GM12878 (cell line): ENCODE measurements at regions not wholly inside any gene's neighbourhood (a gene's known extent, or its start where the extent isn't known, plus 50 kb on each side); places are given as distances from the start of the nearest gene placed in this dataset.

Source experiments
- ELK1 ChIP-seq: IDR thresholded peaks from 2 replicates; pipeline ENCODE4 v1.6.1; 2012; ENCODE audit warnings: low read depth, low read length, improper control_type of control experiment
- EP300 ChIP-seq, 2 experiments: fragments of 150-350 bp in 1 of 2; IDR thresholded peaks; 2 replicates each; pipeline ENCODE4 v1.6.1; 2011 to 2012; ENCODE audit warnings: low read depth in 2 of 2, low read length in 2 of 2, borderline replicate concordance in 1 of 2, improper control_type of control experiment in 1 of 2, inconsistent platforms in 1 of 2; ENCODE audit not compliant: control insufficient read depth in 1 of 2
- REST ChIP-seq: IDR thresholded peaks from 2 replicates; pipeline ENCODE4 v1.6.1; 2012; ENCODE audit warnings: mild to moderate bottlenecking, low read depth, low read length
- SP1 ChIP-seq: IDR thresholded peaks from one replicate; pipeline ENCODE4 v1.6.1; 2011; ENCODE audit warnings: low read depth, low read length
- SUZ12 ChIP-seq: fragments of 200-600 bp; sonication (generic); IDR thresholded peaks from one replicate; pipeline ENCODE4 v1.6.1; 2018; ENCODE audit warnings: antibody characterized with exemption, mild to moderate bottlenecking; ENCODE audit not compliant: unreplicated experiment
- TF ChIP-seq, protein P1 (sequence below), 3 experiments: IDR thresholded peaks in 2 of 3; conservative IDR thresholded peaks in 1 of 3; 2 replicates each; pipeline ENCODE4 v1.5.1; 2011; ENCODE audit warnings: low read depth in 3 of 3, low read length in 3 of 3, mild to moderate bottlenecking in 3 of 3, control low read depth in 2 of 3, moderate library complexity in 2 of 3, inconsistent platforms in 1 of 3, mixed read lengths in 1 of 3; ENCODE audit not compliant: control insufficient read depth in 2 of 3, insufficient read depth in 1 of 3; ENCODE audit errors: extremely low read depth in 1 of 3
- TF ChIP-seq, protein P2 (sequence below): fragments of 450-650 bp; IDR thresholded peaks from 2 replicates; pipeline ENCODE4 v1.6.1; 2016; ENCODE audit warnings: mild to moderate bottlenecking, moderate library complexity, borderline replicate concordance
- TF ChIP-seq, protein P3 (sequence below): IDR thresholded peaks from 2 replicates; pipeline ENCODE4 v1.6.1; 2011; ENCODE audit warnings: borderline replicate concordance, low read depth, mild to moderate bottlenecking, moderate library complexity, mixed read lengths, low read length; ENCODE audit not compliant: insufficient read depth; ENCODE audit errors: extremely low read length

DNA sequence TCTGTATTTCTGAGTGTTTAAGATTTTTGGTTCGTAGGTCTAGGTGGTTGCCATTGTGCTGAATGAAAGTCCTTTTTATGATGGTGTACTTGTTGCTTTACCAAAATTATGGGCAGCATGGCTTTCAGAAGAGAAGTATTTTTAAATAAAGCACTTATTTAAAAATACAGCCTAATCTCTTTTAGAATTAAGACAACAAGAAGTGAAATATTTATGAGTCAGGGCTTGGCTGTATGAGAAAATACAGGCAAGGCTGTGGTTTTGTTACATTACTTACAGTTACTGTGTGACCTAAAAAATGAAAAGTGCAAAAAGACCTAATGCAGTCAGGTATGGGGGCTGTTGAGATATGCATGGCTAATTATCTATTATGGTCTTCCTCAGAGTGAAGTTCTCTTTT is 185.2 kb upstream of the PPP1R3A start:
- TF ChIP-seq, protein P1, sequence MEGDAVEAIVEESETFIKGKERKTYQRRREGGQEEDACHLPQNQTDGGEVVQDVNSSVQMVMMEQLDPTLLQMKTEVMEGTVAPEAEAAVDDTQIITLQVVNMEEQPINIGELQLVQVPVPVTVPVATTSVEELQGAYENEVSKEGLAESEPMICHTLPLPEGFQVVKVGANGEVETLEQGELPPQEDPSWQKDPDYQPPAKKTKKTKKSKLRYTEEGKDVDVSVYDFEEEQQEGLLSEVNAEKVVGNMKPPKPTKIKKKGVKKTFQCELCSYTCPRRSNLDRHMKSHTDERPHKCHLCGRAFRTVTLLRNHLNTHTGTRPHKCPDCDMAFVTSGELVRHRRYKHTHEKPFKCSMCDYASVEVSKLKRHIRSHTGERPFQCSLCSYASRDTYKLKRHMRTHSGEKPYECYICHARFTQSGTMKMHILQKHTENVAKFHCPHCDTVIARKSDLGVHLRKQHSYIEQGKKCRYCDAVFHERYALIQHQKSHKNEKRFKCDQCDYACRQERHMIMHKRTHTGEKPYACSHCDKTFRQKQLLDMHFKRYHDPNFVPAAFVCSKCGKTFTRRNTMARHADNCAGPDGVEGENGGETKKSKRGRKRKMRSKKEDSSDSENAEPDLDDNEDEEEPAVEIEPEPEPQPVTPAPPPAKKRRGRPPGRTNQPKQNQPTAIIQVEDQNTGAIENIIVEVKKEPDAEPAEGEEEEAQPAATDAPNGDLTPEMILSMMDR (IDR thresholded peaks at IDR 0.05 in 2 of 3, conservative IDR thresholded peaks at IDR 0.05 in 1 of 3; ENCODE audit: control insufficient read depth in 2 of 3, extremely low read depth in 1 of 3, insufficient read depth in 1 of 3, low read depth in 3 of 3, low read length in 3 of 3) = no peak
- TF ChIP-seq EP300 (IDR thresholded peaks at IDR 0.05; ENCODE audit: borderline replicate concordance in 1 of 2, control insufficient read depth in 1 of 2, low read depth in 2 of 2, low read length in 2 of 2) (no peak), ELK1 (no peak), SP1 (no peak), REST (no peak), SUZ12 (no peak)
- TF ChIP-seq, protein P2, sequence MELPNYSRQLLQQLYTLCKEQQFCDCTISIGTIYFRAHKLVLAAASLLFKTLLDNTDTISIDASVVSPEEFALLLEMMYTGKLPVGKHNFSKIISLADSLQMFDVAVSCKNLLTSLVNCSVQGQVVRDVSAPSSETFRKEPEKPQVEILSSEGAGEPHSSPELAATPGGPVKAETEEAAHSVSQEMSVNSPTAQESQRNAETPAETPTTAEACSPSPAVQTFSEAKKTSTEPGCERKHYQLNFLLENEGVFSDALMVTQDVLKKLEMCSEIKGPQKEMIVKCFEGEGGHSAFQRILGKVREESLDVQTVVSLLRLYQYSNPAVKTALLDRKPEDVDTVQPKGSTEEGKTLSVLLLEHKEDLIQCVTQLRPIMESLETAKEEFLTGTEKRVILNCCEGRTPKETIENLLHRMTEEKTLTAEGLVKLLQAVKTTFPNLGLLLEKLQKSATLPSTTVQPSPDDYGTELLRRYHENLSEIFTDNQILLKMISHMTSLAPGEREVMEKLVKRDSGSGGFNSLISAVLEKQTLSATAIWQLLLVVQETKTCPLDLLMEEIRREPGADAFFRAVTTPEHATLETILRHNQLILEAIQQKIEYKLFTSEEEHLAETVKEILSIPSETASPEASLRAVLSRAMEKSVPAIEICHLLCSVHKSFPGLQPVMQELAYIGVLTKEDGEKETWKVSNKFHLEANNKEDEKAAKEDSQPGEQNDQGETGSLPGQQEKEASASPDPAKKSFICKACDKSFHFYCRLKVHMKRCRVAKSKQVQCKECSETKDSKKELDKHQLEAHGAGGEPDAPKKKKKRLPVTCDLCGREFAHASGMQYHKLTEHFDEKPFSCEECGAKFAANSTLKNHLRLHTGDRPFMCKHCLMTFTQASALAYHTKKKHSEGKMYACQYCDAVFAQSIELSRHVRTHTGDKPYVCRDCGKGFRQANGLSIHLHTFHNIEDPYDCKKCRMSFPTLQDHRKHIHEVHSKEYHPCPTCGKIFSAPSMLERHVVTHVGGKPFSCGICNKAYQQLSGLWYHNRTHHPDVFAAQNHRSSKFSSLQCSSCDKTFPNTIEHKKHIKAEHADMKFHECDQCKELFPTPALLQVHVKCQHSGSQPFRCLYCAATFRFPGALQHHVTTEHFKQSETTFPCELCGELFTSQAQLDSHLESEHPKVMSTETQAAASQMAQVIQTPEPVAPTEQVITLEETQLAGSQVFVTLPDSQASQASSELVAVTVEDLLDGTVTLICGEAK = no peak
- TF ChIP-seq, protein P3, sequence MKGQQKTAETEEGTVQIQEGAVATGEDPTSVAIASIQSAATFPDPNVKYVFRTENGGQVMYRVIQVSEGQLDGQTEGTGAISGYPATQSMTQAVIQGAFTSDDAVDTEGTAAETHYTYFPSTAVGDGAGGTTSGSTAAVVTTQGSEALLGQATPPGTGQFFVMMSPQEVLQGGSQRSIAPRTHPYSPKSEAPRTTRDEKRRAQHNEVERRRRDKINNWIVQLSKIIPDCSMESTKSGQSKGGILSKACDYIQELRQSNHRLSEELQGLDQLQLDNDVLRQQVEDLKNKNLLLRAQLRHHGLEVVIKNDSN = no peak
